ENCODE measurements at regions not wholly inside any gene's neighbourhood (a gene's known extent, or its start where the extent isn't known, plus 50 kb on each side); places are given as distances from the start of the nearest gene placed in this dataset.
"Not testable (repeated sequence)": the region's sequence is repeated elsewhere in the genome, so short reads cannot be mapped to it uniquely, and the experiment has no call there.

DNA sequence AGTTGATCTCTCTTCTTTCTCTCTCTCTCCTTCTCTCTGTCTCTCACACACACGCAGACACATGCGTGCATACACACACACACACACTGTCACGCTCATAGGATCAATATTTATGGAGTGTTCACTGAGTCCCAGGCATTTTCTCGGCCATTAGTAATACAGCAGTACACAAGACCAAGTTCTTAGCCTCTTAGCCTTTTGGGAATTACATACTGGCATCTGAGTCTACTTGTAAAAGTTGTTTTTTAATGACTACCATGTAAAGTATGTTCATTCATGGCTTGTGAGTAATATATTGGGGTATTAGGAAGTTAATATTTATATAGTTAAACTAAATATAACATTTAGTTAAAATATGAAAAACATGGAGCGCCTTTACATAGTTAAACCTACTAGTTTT is 2406.1 kb upstream of the PCDH20 start:
- not testable (repeated sequence) for H3K27me3 ChIP-seq (ENCODE audit: control insufficient read depth in 4 of 4, insufficient read depth in 4 of 4, low read length in 3 of 4); H3K27ac ChIP-seq (ENCODE audit: low read depth in 1 of 2, low read length in 2 of 2); H3K36me3 ChIP-seq (ENCODE audit: control insufficient read depth in 4 of 4, insufficient read depth in 3 of 4, low read depth in 1 of 4, low read length in 3 of 4); H3K9ac ChIP-seq (ENCODE audit: low read depth in 1 of 2, low read length in 2 of 2); H3K4me3 ChIP-seq (ENCODE audit: low read depth in 1 of 3, low read length in 3 of 3); H3K9me3 ChIP-seq (ENCODE audit: control insufficient read depth in 4 of 4, low read length in 3 of 4); DNase-seq (ENCODE audit: low spot score); H3K4me1 ChIP-seq (ENCODE audit: control insufficient read depth in 4 of 4, insufficient read depth in 4 of 4, low read length in 3 of 4)
- 62% methylated on average over 5 of the region's 5 CpGs for WGBS

DNA sequence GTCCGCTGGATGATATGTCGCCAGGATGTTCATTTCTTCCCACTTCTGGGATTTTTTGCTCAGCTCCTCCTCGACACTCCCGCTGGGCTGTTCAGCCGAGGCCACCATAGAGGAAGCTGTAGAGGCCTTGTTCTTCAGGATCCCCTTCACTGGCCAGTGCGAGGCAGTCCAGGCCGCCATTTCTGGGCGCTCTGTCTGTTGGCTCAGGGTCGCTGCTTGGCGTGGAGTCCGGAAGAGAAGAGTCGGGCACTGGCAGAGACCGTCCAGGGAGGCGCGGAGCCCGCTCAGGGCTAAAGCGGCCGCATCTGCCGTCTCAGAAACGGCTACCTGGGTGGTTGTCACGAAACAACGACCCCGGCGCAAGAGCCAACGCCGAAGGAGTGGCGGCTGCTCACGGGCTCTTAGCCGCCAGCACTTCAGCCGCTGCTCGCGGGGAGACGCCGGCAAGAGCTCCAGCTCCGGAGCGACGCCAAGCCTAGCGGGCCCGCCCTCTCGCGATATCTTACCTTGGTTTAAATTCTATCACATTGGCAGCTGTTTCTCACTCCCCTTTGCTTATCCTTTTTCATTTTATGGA is 2395.9 kb upstream of the PCDH20 start:
- H3K27ac ChIP-seq (ENCODE audit: low read depth in 1 of 2, low read length in 2 of 2); H3K36me3 ChIP-seq (ENCODE audit: control insufficient read depth in 4 of 4, insufficient read depth in 3 of 4, low read depth in 1 of 4, low read length in 3 of 4); H3K4me3 ChIP-seq (ENCODE audit: low read depth in 1 of 3, low read length in 3 of 3); DNase-seq (ENCODE audit: low spot score); H3K9me3 ChIP-seq (ENCODE audit: control insufficient read depth in 4 of 4, low read length in 3 of 4); H3K4me1 ChIP-seq (ENCODE audit: control insufficient read depth in 4 of 4, insufficient read depth in 4 of 4, low read length in 3 of 4); H3K27me3 ChIP-seq (ENCODE audit: control insufficient read depth in 4 of 4, insufficient read depth in 4 of 4, low read length in 3 of 4); H3K9ac ChIP-seq (ENCODE audit: low read depth in 1 of 2, low read length in 2 of 2): not testable (repeated sequence)
- WGBS = 89% methylated on average over 41 of the region's 41 CpGs

DNA sequence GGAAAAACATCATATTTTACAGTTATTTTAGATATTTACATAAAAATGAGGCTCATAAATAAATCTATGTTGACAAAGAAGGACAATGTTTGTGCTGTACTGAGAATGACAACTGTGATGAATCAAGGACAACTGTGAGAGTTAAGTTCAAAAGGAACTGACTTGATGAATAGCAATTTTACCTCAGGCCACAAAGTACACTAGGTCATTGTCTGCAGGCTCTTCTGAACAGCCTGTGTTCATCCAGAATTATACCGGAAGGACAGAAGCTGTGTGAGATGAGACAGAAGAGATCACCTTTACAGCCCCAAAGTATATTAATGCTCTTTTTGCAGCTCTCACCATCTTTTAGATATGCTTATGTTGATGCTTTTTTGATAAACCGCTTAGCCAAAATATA is 2375.5 kb upstream of the PCDH20 start:
- WGBS = 93% methylated on average over 2 of the region's 2 CpGs

DNA sequence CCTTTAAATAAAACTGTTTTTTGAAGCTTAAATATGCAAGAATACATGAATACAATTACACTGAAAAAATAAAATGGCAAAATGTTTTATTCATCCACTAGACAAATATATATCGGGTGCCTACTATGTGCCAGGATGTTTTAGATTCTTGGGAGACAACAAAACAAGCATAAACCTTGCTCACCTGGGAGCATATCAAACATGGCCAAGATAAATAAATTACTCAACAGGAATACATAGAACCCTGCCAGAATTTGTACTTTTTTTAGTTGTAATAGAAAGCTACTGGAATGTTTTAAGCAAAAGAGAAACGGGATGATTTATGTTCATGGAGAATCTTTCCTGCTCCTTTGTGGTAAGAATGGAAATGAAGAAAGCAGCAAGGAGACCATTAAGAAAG is 2358.5 kb upstream of the PCDH20 start:
- Histone ChIP-seq H3K4me3 (ENCODE audit: low read depth in 1 of 3, low read length in 3 of 3) (no peak overlapping the region), H3K27ac (ENCODE audit: low read depth in 1 of 2, low read length in 2 of 2) (no peak overlapping the region), H3K36me3 (ENCODE audit: control insufficient read depth in 4 of 4, insufficient read depth in 3 of 4, low read depth in 1 of 4, low read length in 3 of 4) (no peaks in the 10 kb centered on the region), H3K4me1 (ENCODE audit: control insufficient read depth in 4 of 4, insufficient read depth in 4 of 4, low read length in 3 of 4) (no peaks in the 10 kb centered on the region), H3K27me3 (ENCODE audit: control insufficient read depth in 4 of 4, insufficient read depth in 4 of 4, low read length in 3 of 4) (no peaks in the 10 kb centered on the region), H3K9me3 (ENCODE audit: control insufficient read depth in 4 of 4, low read length in 3 of 4) (no peaks in the 10 kb centered on the region), H3K9ac (ENCODE audit: low read depth in 1 of 2, low read length in 2 of 2) (no peak overlapping the region)
- TF ChIP-seq SP1 (IDR thresholded peaks at IDR 0.05) = no peak
- no peak for TF ChIP-seq FOXA2 (IDR thresholded peaks at IDR 0.05)
- TF ChIP-seq NR2F2 (IDR thresholded peaks at IDR 0.05) = no peak
- TF ChIP-seq HNF4A (conservative IDR thresholded peaks at IDR 0.05) = no peak
- no peak for TF ChIP-seq HNF4G (IDR thresholded peaks at IDR 0.05)
- TF ChIP-seq, protein P1, sequence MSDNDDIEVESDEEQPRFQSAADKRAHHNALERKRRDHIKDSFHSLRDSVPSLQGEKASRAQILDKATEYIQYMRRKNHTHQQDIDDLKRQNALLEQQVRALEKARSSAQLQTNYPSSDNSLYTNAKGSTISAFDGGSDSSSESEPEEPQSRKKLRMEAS (IDR thresholded peaks at IDR 0.05) = no peak
- no peak for TF ChIP-seq JUND (IDR thresholded peaks at IDR 0.05)
- no peak for TF ChIP-seq EGR1 (IDR thresholded peaks at IDR 0.05; ENCODE audit: low read depth in 2 of 2)
- TF ChIP-seq TAF1 (conservative IDR thresholded peaks at IDR 0.05) = no peak
- DNase-seq (ENCODE audit: low spot score) = no peak
- 37% methylated on average over 2 of the region's 2 CpGs for WGBS

More for the DNA sequence above, 2375.5 kb upstream of the PCDH20 start:
- not testable (repeated sequence) for H3K9ac ChIP-seq (ENCODE audit: low read depth in 1 of 2, low read length in 2 of 2); H3K36me3 ChIP-seq (ENCODE audit: control insufficient read depth in 4 of 4, insufficient read depth in 3 of 4, low read depth in 1 of 4, low read length in 3 of 4); H3K4me3 ChIP-seq (ENCODE audit: low read depth in 1 of 3, low read length in 3 of 3); H3K27ac ChIP-seq (ENCODE audit: low read depth in 1 of 2, low read length in 2 of 2); H3K4me1 ChIP-seq (ENCODE audit: control insufficient read depth in 4 of 4, insufficient read depth in 4 of 4, low read length in 3 of 4); H3K9me3 ChIP-seq (ENCODE audit: control insufficient read depth in 4 of 4, low read length in 3 of 4); DNase-seq (ENCODE audit: low spot score); H3K27me3 ChIP-seq (ENCODE audit: control insufficient read depth in 4 of 4, insufficient read depth in 4 of 4, low read length in 3 of 4)

DNA sequence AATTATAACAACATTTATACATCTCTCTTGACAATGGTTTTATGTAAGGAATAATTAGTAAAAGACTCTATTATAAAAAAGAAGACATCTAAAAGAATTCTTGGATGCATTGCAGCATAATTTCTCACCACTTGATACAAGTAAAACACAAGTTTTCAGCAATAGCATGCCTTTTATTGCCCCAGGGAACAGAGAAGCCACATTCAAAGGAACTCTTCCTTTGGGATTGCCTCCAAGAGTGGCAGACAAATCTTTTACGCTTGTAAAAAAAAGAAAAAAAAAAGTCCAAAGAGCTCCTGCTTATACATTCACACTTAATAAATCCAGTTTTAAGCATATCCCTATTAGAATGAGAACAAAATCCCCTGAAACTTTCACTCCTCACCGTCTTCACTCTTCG is 2357.8 kb upstream of the PCDH20 start:
- H3K9ac ChIP-seq (ENCODE audit: low read depth in 1 of 2, low read length in 2 of 2) = no peak overlapping the region
- DNase-seq (ENCODE audit: low spot score) = no peak
- H3K4me1 ChIP-seq (ENCODE audit: control insufficient read depth in 4 of 4, insufficient read depth in 4 of 4, low read length in 3 of 4) = no peaks in the 10 kb centered on the region
- no peak overlapping the region for H3K27ac ChIP-seq (ENCODE audit: low read depth in 1 of 2, low read length in 2 of 2)
- H3K4me3 ChIP-seq (ENCODE audit: low read depth in 1 of 3, low read length in 3 of 3) = no peak overlapping the region
- WGBS = 85% methylated on average over 3 of the region's 3 CpGs
- no peaks in the 10 kb centered on the region for H3K27me3 ChIP-seq (ENCODE audit: control insufficient read depth in 4 of 4, insufficient read depth in 4 of 4, low read length in 3 of 4)
- no peaks in the 10 kb centered on the region for H3K36me3 ChIP-seq (ENCODE audit: control insufficient read depth in 4 of 4, insufficient read depth in 3 of 4, low read depth in 1 of 4, low read length in 3 of 4)
- no peaks in the 10 kb centered on the region for H3K9me3 ChIP-seq (ENCODE audit: control insufficient read depth in 4 of 4, low read length in 3 of 4)
- TF ChIP-seq GABPA (IDR thresholded peaks at IDR 0.05 in 1 of 2, conservative IDR thresholded peaks at IDR 0.05 in 1 of 2) (no peak), JUND (IDR thresholded peaks at IDR 0.05) (no peak), NR2F2 (IDR thresholded peaks at IDR 0.05) (no peak), FOXA2 (IDR thresholded peaks at IDR 0.05) (no peak), YY1 (IDR thresholded peaks at IDR 0.05) (no peak), TAF1 (conservative IDR thresholded peaks at IDR 0.05) (no peak)
- TF ChIP-seq, protein P2, sequence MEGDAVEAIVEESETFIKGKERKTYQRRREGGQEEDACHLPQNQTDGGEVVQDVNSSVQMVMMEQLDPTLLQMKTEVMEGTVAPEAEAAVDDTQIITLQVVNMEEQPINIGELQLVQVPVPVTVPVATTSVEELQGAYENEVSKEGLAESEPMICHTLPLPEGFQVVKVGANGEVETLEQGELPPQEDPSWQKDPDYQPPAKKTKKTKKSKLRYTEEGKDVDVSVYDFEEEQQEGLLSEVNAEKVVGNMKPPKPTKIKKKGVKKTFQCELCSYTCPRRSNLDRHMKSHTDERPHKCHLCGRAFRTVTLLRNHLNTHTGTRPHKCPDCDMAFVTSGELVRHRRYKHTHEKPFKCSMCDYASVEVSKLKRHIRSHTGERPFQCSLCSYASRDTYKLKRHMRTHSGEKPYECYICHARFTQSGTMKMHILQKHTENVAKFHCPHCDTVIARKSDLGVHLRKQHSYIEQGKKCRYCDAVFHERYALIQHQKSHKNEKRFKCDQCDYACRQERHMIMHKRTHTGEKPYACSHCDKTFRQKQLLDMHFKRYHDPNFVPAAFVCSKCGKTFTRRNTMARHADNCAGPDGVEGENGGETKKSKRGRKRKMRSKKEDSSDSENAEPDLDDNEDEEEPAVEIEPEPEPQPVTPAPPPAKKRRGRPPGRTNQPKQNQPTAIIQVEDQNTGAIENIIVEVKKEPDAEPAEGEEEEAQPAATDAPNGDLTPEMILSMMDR (IDR thresholded peaks at IDR 0.05; ENCODE audit: low read depth, low read length, missing input control) = no peak
- TF ChIP-seq, protein P3, sequence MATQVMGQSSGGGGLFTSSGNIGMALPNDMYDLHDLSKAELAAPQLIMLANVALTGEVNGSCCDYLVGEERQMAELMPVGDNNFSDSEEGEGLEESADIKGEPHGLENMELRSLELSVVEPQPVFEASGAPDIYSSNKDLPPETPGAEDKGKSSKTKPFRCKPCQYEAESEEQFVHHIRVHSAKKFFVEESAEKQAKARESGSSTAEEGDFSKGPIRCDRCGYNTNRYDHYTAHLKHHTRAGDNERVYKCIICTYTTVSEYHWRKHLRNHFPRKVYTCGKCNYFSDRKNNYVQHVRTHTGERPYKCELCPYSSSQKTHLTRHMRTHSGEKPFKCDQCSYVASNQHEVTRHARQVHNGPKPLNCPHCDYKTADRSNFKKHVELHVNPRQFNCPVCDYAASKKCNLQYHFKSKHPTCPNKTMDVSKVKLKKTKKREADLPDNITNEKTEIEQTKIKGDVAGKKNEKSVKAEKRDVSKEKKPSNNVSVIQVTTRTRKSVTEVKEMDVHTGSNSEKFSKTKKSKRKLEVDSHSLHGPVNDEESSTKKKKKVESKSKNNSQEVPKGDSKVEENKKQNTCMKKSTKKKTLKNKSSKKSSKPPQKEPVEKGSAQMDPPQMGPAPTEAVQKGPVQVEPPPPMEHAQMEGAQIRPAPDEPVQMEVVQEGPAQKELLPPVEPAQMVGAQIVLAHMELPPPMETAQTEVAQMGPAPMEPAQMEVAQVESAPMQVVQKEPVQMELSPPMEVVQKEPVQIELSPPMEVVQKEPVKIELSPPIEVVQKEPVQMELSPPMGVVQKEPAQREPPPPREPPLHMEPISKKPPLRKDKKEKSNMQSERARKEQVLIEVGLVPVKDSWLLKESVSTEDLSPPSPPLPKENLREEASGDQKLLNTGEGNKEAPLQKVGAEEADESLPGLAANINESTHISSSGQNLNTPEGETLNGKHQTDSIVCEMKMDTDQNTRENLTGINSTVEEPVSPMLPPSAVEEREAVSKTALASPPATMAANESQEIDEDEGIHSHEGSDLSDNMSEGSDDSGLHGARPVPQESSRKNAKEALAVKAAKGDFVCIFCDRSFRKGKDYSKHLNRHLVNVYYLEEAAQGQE (IDR thresholded peaks at IDR 0.05) = no peak
- TF ChIP-seq, protein P1 (IDR thresholded peaks at IDR 0.05) = no peak

All from liver (tissue), 8 donors.